Smooth muscle cell (in vitro differentiated cells): ENCODE measurements at regions not wholly inside any gene's neighbourhood (a gene's known extent, or its start where the extent isn't known, plus 50 kb on each side); places are given as distances from the start of the nearest gene placed in this dataset.
A peak's percentile ranks its signal among the peaks of the same experiment; 100 is the strongest.

Source experiments
- DNase-seq: peaks from one replicate; lab custom pipeline; 2025; ENCODE audit not compliant: unreplicated experiment; lab: John Stamatoyannopoulos, UW
- H2AFZ ChIP-seq: fragments of 200-600 bp; sonication (generic); 2 replicates; pipeline ENCODE4 v1.6.0; 2016; ENCODE audit warnings: antibody characterized with exemption, low read depth, mild to moderate bottlenecking
- H3F3A ChIP-seq: fragments of 200-600 bp; sonication (generic); 2 replicates; pipeline ENCODE4 v1.6.0; 2017; ENCODE audit warnings: antibody characterized with exemption, low read depth
- H3K27ac ChIP-seq: fragments of 200-600 bp; sonication (generic); 2 replicates; pipeline ENCODE4 v1.5.1; 2016; ENCODE audit warnings: low read depth, mild to moderate bottlenecking
- H3K27me3 ChIP-seq: fragments of 200-600 bp; sonication (generic); 2 replicates; pipeline ENCODE4 v1.6.1; 2016; ENCODE audit warnings: low read depth, mild to moderate bottlenecking
- H3K36me3 ChIP-seq: fragments of 200-600 bp; sonication (generic); 2 replicates; pipeline ENCODE4 v1.5.1; 2016; ENCODE audit warnings: low read depth
- H3K4me1 ChIP-seq: fragments of 200-600 bp; sonication (generic); 2 replicates; pipeline ENCODE4 v1.5.1; 2016; ENCODE audit warnings: low read depth
- H3K4me2 ChIP-seq: fragments of 200-600 bp; sonication (generic); 2 replicates; pipeline ENCODE4 v1.6.0; 2016; ENCODE audit warnings: mild to moderate bottlenecking
- H3K4me3 ChIP-seq: fragments of 200-600 bp; sonication (generic); 2 replicates; pipeline ENCODE4 v1.5.1; 2016; ENCODE audit warnings: mild to moderate bottlenecking
- H3K79me2 ChIP-seq: fragments of 200-600 bp; sonication (generic); 2 replicates; pipeline ENCODE4 v1.6.0; 2016; ENCODE audit warnings: low read depth, mild to moderate bottlenecking
- H3K9ac ChIP-seq: fragments of 200-600 bp; sonication (generic); 2 replicates; pipeline ENCODE4 v1.6.0; 2016; ENCODE audit warnings: low read depth
- H3K9me3 ChIP-seq: fragments of 200-600 bp; sonication (generic); replicated peaks from 2 replicates; pipeline ENCODE4 v1.5.1; 2016; ENCODE audit warnings: low read depth
- H4K20me1 ChIP-seq: fragments of 200-600 bp; sonication (generic); 2 replicates; pipeline ENCODE4 v1.6.0; 2016; ENCODE audit warnings: low read depth
- WGBS: methylation state at CpG from one replicate; pipeline ENCODE4 v1.1.7; 2016; ENCODE audit warnings: low lambda C conversion rate; 5-methylcytosine and 5-hydroxymethylcytosine counted together
- TF ChIP-seq, protein P1 (sequence below): fragments of 200-600 bp; sonication (generic); IDR thresholded peaks from 2 replicates; pipeline ENCODE4 v1.5.1; 2017; ENCODE audit warnings: borderline replicate concordance, mild to moderate bottlenecking, antibody characterized with exemption; ENCODE audit not compliant: insufficient read depth, poor library complexity, severe bottlenecking

DNA sequence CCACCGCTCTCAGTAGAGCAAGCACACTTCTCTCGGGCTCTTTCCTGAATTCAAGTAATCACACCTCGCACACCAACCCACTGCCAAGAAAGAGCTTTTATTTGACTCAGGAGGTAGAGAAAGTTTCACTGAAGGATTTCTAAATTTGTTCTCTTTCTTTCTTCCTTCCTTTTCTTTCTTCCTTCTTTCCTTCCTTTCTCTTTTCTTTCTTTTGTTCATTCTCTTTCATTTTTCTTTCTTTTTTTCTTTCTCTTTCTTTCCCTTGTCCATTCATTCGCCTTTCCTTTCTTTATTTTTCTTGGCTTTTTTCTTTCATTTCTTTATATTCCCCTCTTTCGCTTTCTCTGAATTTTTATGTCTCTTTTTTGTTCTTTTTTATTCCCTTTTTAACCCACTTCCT, 300.1 kb downstream of the ENC1 start:
- H3K4me3 ChIP-seq: no peak overlapping the region
- no peaks in the 10 kb centered on the region for H3K36me3 ChIP-seq
- no peak overlapping the region for H3K9ac ChIP-seq
- 96% methylated on average over 5 of the region's 5 CpGs for WGBS
- TF ChIP-seq, protein P1, sequence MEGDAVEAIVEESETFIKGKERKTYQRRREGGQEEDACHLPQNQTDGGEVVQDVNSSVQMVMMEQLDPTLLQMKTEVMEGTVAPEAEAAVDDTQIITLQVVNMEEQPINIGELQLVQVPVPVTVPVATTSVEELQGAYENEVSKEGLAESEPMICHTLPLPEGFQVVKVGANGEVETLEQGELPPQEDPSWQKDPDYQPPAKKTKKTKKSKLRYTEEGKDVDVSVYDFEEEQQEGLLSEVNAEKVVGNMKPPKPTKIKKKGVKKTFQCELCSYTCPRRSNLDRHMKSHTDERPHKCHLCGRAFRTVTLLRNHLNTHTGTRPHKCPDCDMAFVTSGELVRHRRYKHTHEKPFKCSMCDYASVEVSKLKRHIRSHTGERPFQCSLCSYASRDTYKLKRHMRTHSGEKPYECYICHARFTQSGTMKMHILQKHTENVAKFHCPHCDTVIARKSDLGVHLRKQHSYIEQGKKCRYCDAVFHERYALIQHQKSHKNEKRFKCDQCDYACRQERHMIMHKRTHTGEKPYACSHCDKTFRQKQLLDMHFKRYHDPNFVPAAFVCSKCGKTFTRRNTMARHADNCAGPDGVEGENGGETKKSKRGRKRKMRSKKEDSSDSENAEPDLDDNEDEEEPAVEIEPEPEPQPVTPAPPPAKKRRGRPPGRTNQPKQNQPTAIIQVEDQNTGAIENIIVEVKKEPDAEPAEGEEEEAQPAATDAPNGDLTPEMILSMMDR: no peak
- H4K20me1 ChIP-seq: no peaks in the 10 kb centered on the region
- H3K9me3 ChIP-seq: no peaks in the 10 kb centered on the region
- DNase-seq: no peak
- H3K4me2 ChIP-seq: no peak overlapping the region
- peaks cover 10% of the 10 kb centered on the region for H3K4me1 ChIP-seq
- H3K79me2 ChIP-seq: no peaks in the 10 kb centered on the region
- no peak overlapping the region for H3K27ac ChIP-seq
- H2AFZ ChIP-seq: no peak overlapping the region
- H3F3A ChIP-seq: peaks cover 5% of the 10 kb centered on the region
- H3K27me3 ChIP-seq: no peaks in the 10 kb centered on the region

DNA sequence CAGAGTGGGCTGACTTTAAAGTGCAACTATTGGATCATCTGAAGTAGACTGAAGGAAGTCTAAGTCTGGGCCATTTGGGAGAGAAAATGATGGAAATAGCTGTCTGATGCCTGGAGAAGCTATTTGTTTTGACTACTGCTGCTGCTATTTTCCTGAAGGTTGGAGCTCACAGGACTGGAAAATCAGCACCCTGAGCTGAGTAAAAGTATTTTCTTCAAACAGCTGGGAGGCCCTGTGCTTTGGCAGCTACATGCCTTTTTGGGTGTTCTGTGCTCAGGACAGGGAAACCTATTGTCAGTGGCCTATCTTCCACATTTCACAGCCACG, 302.6 kb downstream of the ENC1 start:
- no peak overlapping the region for H3K9ac ChIP-seq
- no peak overlapping the region for H3K27ac ChIP-seq
- H3K4me2 ChIP-seq: peak overlapping the region; percentile 36
- H3K4me3 ChIP-seq: no peak overlapping the region
- peak overlapping the region; percentile 76 for H2AFZ ChIP-seq
- no peaks in the 10 kb centered on the region for H3K79me2 ChIP-seq
- H3K4me1 ChIP-seq: peaks cover 10% of the 10 kb centered on the region
- TF ChIP-seq, protein P1: no peak
- H3K9me3 ChIP-seq: no peaks in the 10 kb centered on the region
- no peaks in the 10 kb centered on the region for H4K20me1 ChIP-seq
- no peaks in the 10 kb centered on the region for H3K36me3 ChIP-seq
- DNase-seq: no peak
- no peaks in the 10 kb centered on the region for H3K27me3 ChIP-seq
- peaks cover 5% of the 10 kb centered on the region for H3F3A ChIP-seq
- 66% methylated on average over 1 of the region's 1 CpG for WGBS

DNA sequence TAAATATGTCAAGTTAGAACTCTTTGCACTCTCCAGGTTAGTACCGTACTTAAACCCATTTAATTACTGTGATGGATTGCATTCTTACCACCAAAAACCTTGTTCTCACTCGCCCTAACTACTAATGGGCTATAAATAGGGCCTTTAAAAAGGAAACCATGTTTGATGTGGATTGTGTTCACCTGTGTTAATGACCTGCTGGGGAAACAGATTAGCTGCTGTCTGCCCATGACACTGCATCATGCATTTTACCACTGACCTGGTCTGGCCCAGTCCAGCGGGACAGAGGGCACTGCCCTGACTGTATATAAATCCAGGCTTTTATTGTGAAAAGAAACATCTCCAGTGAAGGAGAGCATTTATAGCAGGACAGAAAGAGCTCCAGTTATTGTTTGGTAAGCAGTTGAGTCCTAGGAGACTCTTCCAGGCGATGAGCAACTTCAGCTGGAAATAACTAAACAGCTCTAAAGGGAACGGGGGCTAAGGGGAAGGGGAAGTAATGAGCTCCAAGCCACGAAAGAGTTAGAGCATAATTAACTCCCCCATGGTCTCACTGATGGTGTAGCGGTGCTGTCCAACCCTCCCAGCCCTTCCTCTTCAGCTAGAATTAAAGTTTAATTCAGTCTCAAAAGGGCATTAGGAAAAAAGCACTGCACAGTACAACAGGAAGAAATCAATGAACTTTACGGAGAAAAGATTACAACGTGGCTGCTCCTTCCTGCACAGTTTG, 303.1 kb downstream of the ENC1 start:
- peaks cover 10% of the 10 kb centered on the region for H3K4me1 ChIP-seq
- H3K9ac ChIP-seq: no peak overlapping the region
- H3K79me2 ChIP-seq: no peaks in the 10 kb centered on the region
- H3K9me3 ChIP-seq: no peaks in the 10 kb centered on the region
- no peaks in the 10 kb centered on the region for H4K20me1 ChIP-seq
- no peak for DNase-seq
- no peak overlapping the region for H3K4me3 ChIP-seq
- no peaks in the 10 kb centered on the region for H3K36me3 ChIP-seq
- H2AFZ ChIP-seq: peak overlapping the region; percentile 76
- no peaks in the 10 kb centered on the region for H3K27me3 ChIP-seq
- peak overlapping the region; percentile 36 for H3K4me2 ChIP-seq
- TF ChIP-seq, protein P1: no peak
- H3K27ac ChIP-seq: no peak overlapping the region
- H3F3A ChIP-seq: peaks cover 5% of the 10 kb centered on the region
- 44% methylated on average over 9 of the region's 9 CpGs for WGBS

DNA sequence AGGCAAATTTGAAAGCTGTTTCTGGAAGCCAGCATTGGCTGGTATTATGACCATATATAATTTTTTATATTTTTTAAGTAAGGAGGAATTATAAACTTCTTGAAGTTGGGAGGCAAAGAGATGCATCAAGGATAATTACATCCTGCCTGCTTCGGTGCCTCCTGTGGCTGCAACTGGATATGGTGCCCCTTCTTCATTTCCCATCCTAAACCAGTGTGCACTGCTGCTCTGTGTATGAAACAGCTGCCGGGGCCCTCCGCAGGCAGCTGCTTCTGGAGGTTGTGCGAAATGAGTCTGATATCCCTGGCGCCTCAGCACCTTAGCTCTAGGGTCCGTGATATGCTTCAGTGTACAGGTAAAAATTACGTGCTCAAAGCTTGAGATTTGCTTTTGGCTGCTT, 304.2 kb downstream of the ENC1 start:
- H3K27ac ChIP-seq: no peak overlapping the region
- 72% methylated on average over 7 of the region's 7 CpGs for WGBS
- H3K4me3 ChIP-seq: no peak overlapping the region
- no peak overlapping the region for H3K4me2 ChIP-seq
- no peaks in the 10 kb centered on the region for H3K36me3 ChIP-seq
- no peak overlapping the region for H3K9ac ChIP-seq
- H3K79me2 ChIP-seq: no peaks in the 10 kb centered on the region
- no peaks in the 10 kb centered on the region for H4K20me1 ChIP-seq
- peaks cover 10% of the 10 kb centered on the region for H3K4me1 ChIP-seq
- H2AFZ ChIP-seq: no peak overlapping the region
- TF ChIP-seq, protein P1: peak; percentile 19
- no peak for DNase-seq
- H3K9me3 ChIP-seq: no peaks in the 10 kb centered on the region
- H3K27me3 ChIP-seq: no peaks in the 10 kb centered on the region
- peaks cover 5% of the 10 kb centered on the region for H3F3A ChIP-seq
